Thyroid gland (tissue), 4 donors: ENCODE measurements at regions not wholly inside any gene's neighbourhood (a gene's known extent, or its start where the extent isn't known, plus 50 kb on each side); places are given as distances from the start of the nearest gene placed in this dataset.

Experiments
- POLR2A ChIP-seq, 2 donors: fragments of 450-650 bp; IDR thresholded peaks; one replicate each; pipeline ENCODE4 v1.6.1; 2017; ENCODE audit warnings: antibody characterized with exemption in 2 of 2, mild to moderate bottlenecking in 2 of 2, moderate library complexity in 1 of 2
- TF ChIP-seq, protein P1 (sequence below), 6 experiments: fragments of 200-600 bp in 3 of 6; fragments of 450-650 bp in 3 of 6; sonication (generic) in 3 of 6; IDR thresholded peaks; one replicate each; pipeline ENCODE4 v1.5.1; 2016 to 2019; ENCODE audit warnings: antibody characterized with exemption in 6 of 6, mild to moderate bottlenecking in 2 of 6, inconsistent platforms in 1 of 6, moderate library complexity in 1 of 6

- TF ChIP-seq, protein P1, sequence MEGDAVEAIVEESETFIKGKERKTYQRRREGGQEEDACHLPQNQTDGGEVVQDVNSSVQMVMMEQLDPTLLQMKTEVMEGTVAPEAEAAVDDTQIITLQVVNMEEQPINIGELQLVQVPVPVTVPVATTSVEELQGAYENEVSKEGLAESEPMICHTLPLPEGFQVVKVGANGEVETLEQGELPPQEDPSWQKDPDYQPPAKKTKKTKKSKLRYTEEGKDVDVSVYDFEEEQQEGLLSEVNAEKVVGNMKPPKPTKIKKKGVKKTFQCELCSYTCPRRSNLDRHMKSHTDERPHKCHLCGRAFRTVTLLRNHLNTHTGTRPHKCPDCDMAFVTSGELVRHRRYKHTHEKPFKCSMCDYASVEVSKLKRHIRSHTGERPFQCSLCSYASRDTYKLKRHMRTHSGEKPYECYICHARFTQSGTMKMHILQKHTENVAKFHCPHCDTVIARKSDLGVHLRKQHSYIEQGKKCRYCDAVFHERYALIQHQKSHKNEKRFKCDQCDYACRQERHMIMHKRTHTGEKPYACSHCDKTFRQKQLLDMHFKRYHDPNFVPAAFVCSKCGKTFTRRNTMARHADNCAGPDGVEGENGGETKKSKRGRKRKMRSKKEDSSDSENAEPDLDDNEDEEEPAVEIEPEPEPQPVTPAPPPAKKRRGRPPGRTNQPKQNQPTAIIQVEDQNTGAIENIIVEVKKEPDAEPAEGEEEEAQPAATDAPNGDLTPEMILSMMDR (IDR thresholded peaks at IDR 0.05): no peak
- TF ChIP-seq POLR2A (IDR thresholded peaks at IDR 0.05): no peak
These were observed 462.4 kb upstream of the LRRC4C start for GRCh38 chr11:41921746-41922390.
